ENCODE measurements at regions not wholly inside any gene's neighbourhood (a gene's known extent, or its start where the extent isn't known, plus 50 kb on each side); places are given as distances from the start of the nearest gene placed in this dataset.

GRCh38 chr5:92552206-92553160 is 1028.5 kb downstream of the NR2F1-AS1 start (continued):
- TF ChIP-seq PKNOX1 (IDR thresholded peaks at IDR 0.05) (no peak), ZBED1 (IDR thresholded peaks at IDR 0.05; ENCODE audit: borderline replicate concordance) (no peak), SMAD5 (IDR thresholded peaks at IDR 0.05; ENCODE audit: low read depth) (no peak), SUZ12 (IDR thresholded peaks at IDR 0.05; ENCODE audit: unreplicated experiment) (no peak), ELK1 (IDR thresholded peaks at IDR 0.05; ENCODE audit: low read depth, low read length) (no peak), CHD1 (IDR thresholded peaks at IDR 0.05; ENCODE audit: low read depth, low read length) (no peak), E2F8 (IDR thresholded peaks at IDR 0.05; ENCODE audit: low read depth, partially characterized antibody) (no peak), SMAD1 (IDR thresholded peaks at IDR 0.05; ENCODE audit: low read depth, partially characterized antibody) (no peak), ESRRA (IDR thresholded peaks at IDR 0.05; ENCODE audit: low read length) (no peak)

Measured in GM12878 (cell line).